Stomach (tissue), 4 donors: ENCODE measurements at regions not wholly inside any gene's neighbourhood (a gene's known extent, or its start where the extent isn't known, plus 50 kb on each side); places are given as distances from the start of the nearest gene placed in this dataset.

Experiments used
- POLR2A ChIP-seq, 4 donors: fragments of 450-650 bp; IDR thresholded peaks; one replicate each; pipeline ENCODE4 v1.6.1; 2016; ENCODE audit warnings: antibody characterized with exemption in 4 of 4, control low read depth in 2 of 4, mild to moderate bottlenecking in 1 of 4, moderate library complexity in 1 of 4
- POLR2AphosphoS5 ChIP-seq, 3 donors: sonication (generic); formaldehyde crosslinking; IDR thresholded peaks; one replicate each; pipeline ENCODE4 v1.6.1; 2016; ENCODE audit warnings: antibody characterized with exemption in 3 of 3

DNA sequence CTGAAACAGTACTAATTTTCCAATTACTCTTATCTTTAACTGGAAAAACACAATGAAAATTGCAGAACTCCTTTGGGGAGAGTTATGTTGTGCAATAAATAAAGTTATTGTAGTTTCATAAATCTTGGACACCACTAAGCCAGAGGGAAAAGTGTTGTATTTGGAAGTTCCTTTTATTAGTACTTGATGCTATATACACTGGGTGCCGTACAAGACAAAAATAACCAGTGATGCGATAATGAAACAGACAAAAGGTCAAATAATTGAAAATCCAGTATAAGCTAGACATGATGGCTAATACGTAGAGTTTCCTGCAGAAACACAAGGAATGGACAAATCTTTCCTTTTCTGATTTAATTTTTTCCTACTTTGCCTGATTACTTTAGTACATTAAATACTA is 541.1 kb downstream of the ETS1 start:
- TF ChIP-seq POLR2A (IDR thresholded peaks at IDR 0.05): no peak
- no peak for TF ChIP-seq POLR2AphosphoS5 (IDR thresholded peaks at IDR 0.05)
